ENCODE measurements at regions not wholly inside any gene's neighbourhood (a gene's known extent, or its start where the extent isn't known, plus 50 kb on each side); places are given as distances from the start of the nearest gene placed in this dataset.

GRCh38 chr6:33947047-33947446 lies 143.2 kb upstream of the MLN start:
- DNase-seq (no peak), ATAC-seq (no peak)
- no peaks in the 10 kb centered on the region for H3K36me3 ChIP-seq
- 83% methylated on average over 2 of the region's 4 CpGs for WGBS (ENCODE audit: insufficient coverage, low coverage, low lambda C conversion rate, missing lambda C conversion rate)
- H3K9me3 ChIP-seq = peaks cover 0 to 2% (median 0%) of the 10 kb centered on the region in 4 donors
- no peak overlapping the region for H3K4me3 ChIP-seq
- TF ChIP-seq CTCF (IDR thresholded peaks at IDR 0.05) = no peak
- no peak for TF ChIP-seq POLR2A (IDR thresholded peaks at IDR 0.05)
- intact Hi-C loops (cut with DNase I) = no loop called here
- no peaks in the 10 kb centered on the region for H3K4me1 ChIP-seq
- H3K27me3 ChIP-seq = no peaks in the 10 kb centered on the region
- no peak overlapping the region for H3K27ac ChIP-seq

- WGBS (ENCODE audit: insufficient coverage, low coverage, low lambda C conversion rate, missing lambda C conversion rate) = 76% methylated on average over 6 of the region's 6 CpGs
- no peak overlapping the region for H3K27ac ChIP-seq
- ATAC-seq (no peak), DNase-seq (no peak)
- H3K4me1 ChIP-seq = no peaks in the 10 kb centered on the region
- H3K9me3 ChIP-seq = peaks cover 0 to 2% (median 0%) of the 10 kb centered on the region in 4 donors
- TF ChIP-seq POLR2A (IDR thresholded peaks at IDR 0.05) = no peak
- intact Hi-C loops (cut with DNase I) = no loop called here
- H3K27me3 ChIP-seq = no peaks in the 10 kb centered on the region
- H3K36me3 ChIP-seq = no peaks in the 10 kb centered on the region
- H3K4me3 ChIP-seq = no peak overlapping the region
These were observed 142.1 kb upstream of the MLN start for GRCh38 chr6:33945931-33946330.

- intact Hi-C loops (cut with DNase I) = no loop called here
- Histone ChIP-seq H3K4me3 (no peak overlapping the region), H3K27me3 (no peaks in the 10 kb centered on the region), H3K27ac (no peak overlapping the region), H3K9me3 (peaks cover 0 to 2% (median 0%) of the 10 kb centered on the region in 4 donors), H3K4me1 (no peaks in the 10 kb centered on the region), H3K36me3 (no peaks in the 10 kb centered on the region)
- 72% methylated on average over 8 of the region's 22 CpGs for WGBS (ENCODE audit: insufficient coverage, low coverage, low lambda C conversion rate, missing lambda C conversion rate)
- ATAC-seq = no peak
- no peak for DNase-seq
- TF ChIP-seq POLR2A (IDR thresholded peaks at IDR 0.05) (no peak), CTCF (IDR thresholded peaks at IDR 0.05) (no peak)
These were observed 141.0 kb upstream of the MLN start for GRCh38 chr6:33944686-33945411.

- intact Hi-C loops (cut with DNase I) = no loop called here
- 33% methylated on average over 1 of the region's 1 CpG for WGBS (ENCODE audit: insufficient coverage, low coverage, low lambda C conversion rate, missing lambda C conversion rate)
- Histone ChIP-seq H3K9me3 (no peaks in the 10 kb centered on the region), H3K4me3 (no peak overlapping the region), H3K27ac (no peak overlapping the region), H3K27me3 (no peaks in the 10 kb centered on the region), H3K36me3 (no peaks in the 10 kb centered on the region), H3K4me1 (no peaks in the 10 kb centered on the region)
- TF ChIP-seq CTCF (IDR thresholded peaks at IDR 0.05) (no peak), POLR2A (IDR thresholded peaks at IDR 0.05) (no peak)
- no peak for DNase-seq
- no peak for ATAC-seq
These were observed 133.1 kb upstream of the MLN start for GRCh38 chr6:33936886-33937285.

GRCh38 chr6:33935439-33936080 lies 131.8 kb upstream of the MLN start:
- no peak for ATAC-seq
- DNase-seq = no peak
- H3K27ac ChIP-seq = no peak overlapping the region
- TF ChIP-seq POLR2A (IDR thresholded peaks at IDR 0.05) = no peak
- no peak for TF ChIP-seq CTCF (IDR thresholded peaks at IDR 0.05)
- no peaks in the 10 kb centered on the region for H3K4me1 ChIP-seq
- no peaks in the 10 kb centered on the region for H3K27me3 ChIP-seq
- intact Hi-C loops (cut with DNase I) = no loop called here
- no peaks in the 10 kb centered on the region for H3K9me3 ChIP-seq
- no peak overlapping the region for H3K4me3 ChIP-seq
- H3K36me3 ChIP-seq = no peaks in the 10 kb centered on the region
- WGBS (ENCODE audit: insufficient coverage, low coverage, low lambda C conversion rate, missing lambda C conversion rate) = no CpG with 5 or more reads among the region's 15 CpGs
